Esophagus squamous epithelium (tissue), 5 donors: ENCODE measurements at regions not wholly inside any gene's neighbourhood (a gene's known extent, or its start where the extent isn't known, plus 50 kb on each side); places are given as distances from the start of the nearest gene placed in this dataset.
"Not testable (repeated sequence)": the region's sequence is repeated elsewhere in the genome, so short reads cannot be mapped to it uniquely, and the experiment has no call there.

Experiments
- DNase-seq: peaks from one replicate; lab custom pipeline; 2025; lab: John Stamatoyannopoulos, UW
- H3K27ac ChIP-seq, 4 donors: fragments of 200-600 bp; sonication (generic); one replicate each; pipeline ENCODE4 v1.5.1; 2016 to 2019; ENCODE audit warnings: mild to moderate bottlenecking in 1 of 4
- H3K27me3 ChIP-seq, 4 donors: fragments of 200-600 bp; sonication (generic); 1 replicate in 3 of 4; 2 replicates in 1 of 4; pipeline versions ENCODE4 v1.5.1 to v1.6.0; 2017 to 2021; ENCODE audit warnings: antibody characterized with exemption in 1 of 4
- H3K36me3 ChIP-seq, 3 donors: fragments of 200-600 bp; sonication (generic); one replicate each; pipeline ENCODE4 v1.5.1; 2016 to 2019
- H3K4me1 ChIP-seq, 3 donors: fragments of 200-600 bp; sonication (generic); one replicate each; pipeline ENCODE4 v1.5.1; 2017 to 2019
- H3K4me3 ChIP-seq, 4 donors: fragments of 200-600 bp; sonication (generic); 1 replicate in 3 of 4; 2 replicates in 1 of 4; pipeline ENCODE4 v1.5.1; 2016 to 2019; ENCODE audit warnings: mild to moderate bottlenecking in 2 of 4, moderate library complexity in 1 of 4
- H3K9me3 ChIP-seq, 3 donors: fragments of 200-600 bp; sonication (generic); one replicate each; pipeline ENCODE4 v1.5.1; 2016 to 2019
- POLR2A ChIP-seq, 4 donors: fragments of 450-650 bp; IDR thresholded peaks; one replicate each; pipeline ENCODE4 v1.6.1; 2017; ENCODE audit warnings: antibody characterized with exemption in 4 of 4, mild to moderate bottlenecking in 4 of 4, moderate library complexity in 3 of 4
- WGBS, 2 donors: methylation state at CpG; one replicate each; pipeline ENCODE4 v1.1.5; 2018; 5-methylcytosine and 5-hydroxymethylcytosine counted together
- intact Hi-C: fragments of 100-400 bp; cut with DNase I; formaldehyde crosslinking; loops from one replicate; pipeline ENCODE4 v1.15.0; 2022
- TF ChIP-seq, protein P1 (sequence below), 6 experiments: fragments of 450-650 bp in 4 of 6; fragments of 200-600 bp in 2 of 6; sonication (generic) in 2 of 6; IDR thresholded peaks; one replicate each; pipeline ENCODE4 v1.5.1; 2016 to 2019; ENCODE audit warnings: antibody characterized with exemption in 6 of 6, mild to moderate bottlenecking in 4 of 6, moderate library complexity in 4 of 6
- donor health status: DM: yes; HTN: yes; CAD: no.

- WGBS, 2 donors, result 44 to 55% methylated on average over 6 of the region's 6 CpGs
- DNase-seq, result no peak
Measured at GRCh38 chr5:167939686-167940085, 351.8 kb upstream of the WWC1 start.

DNA sequence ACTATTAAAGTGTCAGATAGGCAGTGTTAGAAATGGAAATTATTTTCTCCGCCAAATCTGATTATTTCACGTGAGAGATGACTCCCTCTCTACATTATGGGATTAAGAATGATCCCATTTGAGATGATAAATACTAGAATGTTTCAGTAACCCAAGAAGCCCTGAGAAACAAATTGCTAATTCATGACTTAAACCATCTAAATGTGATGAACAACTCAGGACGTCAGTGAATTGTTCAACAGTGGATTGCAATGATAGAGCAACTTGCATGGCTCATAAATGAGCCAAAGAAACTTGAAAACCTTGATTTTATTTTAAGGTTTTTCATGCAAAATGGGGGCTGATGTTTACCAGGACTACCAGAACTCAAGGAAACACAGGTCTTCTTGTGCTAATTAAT is 350.5 kb upstream of the WWC1 start:
- Histone ChIP-seq H3K4me3 (no peak overlapping the region), H3K9me3 (no peaks in the 10 kb centered on the region), H3K27me3 (no peaks in the 10 kb centered on the region), H3K4me1 (peaks cover 0 to 9% (median 0%) of the 10 kb centered on the region in 3 donors), H3K27ac (no peak overlapping the region), H3K36me3 (no peaks in the 10 kb centered on the region)
- no peak for DNase-seq
- intact Hi-C loops, result no loop called here
- 73 to 77% methylated on average over 3 of the region's 3 CpGs for WGBS, 2 donors
- TF ChIP-seq, protein P1, sequence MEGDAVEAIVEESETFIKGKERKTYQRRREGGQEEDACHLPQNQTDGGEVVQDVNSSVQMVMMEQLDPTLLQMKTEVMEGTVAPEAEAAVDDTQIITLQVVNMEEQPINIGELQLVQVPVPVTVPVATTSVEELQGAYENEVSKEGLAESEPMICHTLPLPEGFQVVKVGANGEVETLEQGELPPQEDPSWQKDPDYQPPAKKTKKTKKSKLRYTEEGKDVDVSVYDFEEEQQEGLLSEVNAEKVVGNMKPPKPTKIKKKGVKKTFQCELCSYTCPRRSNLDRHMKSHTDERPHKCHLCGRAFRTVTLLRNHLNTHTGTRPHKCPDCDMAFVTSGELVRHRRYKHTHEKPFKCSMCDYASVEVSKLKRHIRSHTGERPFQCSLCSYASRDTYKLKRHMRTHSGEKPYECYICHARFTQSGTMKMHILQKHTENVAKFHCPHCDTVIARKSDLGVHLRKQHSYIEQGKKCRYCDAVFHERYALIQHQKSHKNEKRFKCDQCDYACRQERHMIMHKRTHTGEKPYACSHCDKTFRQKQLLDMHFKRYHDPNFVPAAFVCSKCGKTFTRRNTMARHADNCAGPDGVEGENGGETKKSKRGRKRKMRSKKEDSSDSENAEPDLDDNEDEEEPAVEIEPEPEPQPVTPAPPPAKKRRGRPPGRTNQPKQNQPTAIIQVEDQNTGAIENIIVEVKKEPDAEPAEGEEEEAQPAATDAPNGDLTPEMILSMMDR (IDR thresholded peaks at IDR 0.05), result no peak
- no peak for TF ChIP-seq POLR2A (IDR thresholded peaks at IDR 0.05)

More at GRCh38 chr5:167939686-167940085, 351.8 kb upstream of the WWC1 start:
- intact Hi-C loops, result no loop called here
- TF ChIP-seq, protein P1 (IDR thresholded peaks at IDR 0.05), result no peak
- H3K27ac ChIP-seq, result no peak overlapping the region
- H3K4me3 ChIP-seq, result no peak overlapping the region
- no peaks in the 10 kb centered on the region for H3K9me3 ChIP-seq
- no peaks in the 10 kb centered on the region for H3K27me3 ChIP-seq
- peaks cover 0 to 6% (median 0%) of the 10 kb centered on the region in 3 donors for H3K4me1 ChIP-seq
- H3K36me3 ChIP-seq, result no peaks in the 10 kb centered on the region

GRCh38 chr5:167941556-167941955 is 349.9 kb upstream of the WWC1 start:
- H3K27me3 ChIP-seq, H3K9me3 ChIP-seq, H3K27ac ChIP-seq, DNase-seq, H3K36me3 ChIP-seq, H3K4me3 ChIP-seq, intact Hi-C loops: not testable (repeated sequence)
- peaks cover 0 to 15% (median 3%) of the 10 kb centered on the region in 3 donors for H3K4me1 ChIP-seq
- WGBS, 2 donors, result 68 to 79% methylated on average over 2 of the region's 2 CpGs

DNA sequence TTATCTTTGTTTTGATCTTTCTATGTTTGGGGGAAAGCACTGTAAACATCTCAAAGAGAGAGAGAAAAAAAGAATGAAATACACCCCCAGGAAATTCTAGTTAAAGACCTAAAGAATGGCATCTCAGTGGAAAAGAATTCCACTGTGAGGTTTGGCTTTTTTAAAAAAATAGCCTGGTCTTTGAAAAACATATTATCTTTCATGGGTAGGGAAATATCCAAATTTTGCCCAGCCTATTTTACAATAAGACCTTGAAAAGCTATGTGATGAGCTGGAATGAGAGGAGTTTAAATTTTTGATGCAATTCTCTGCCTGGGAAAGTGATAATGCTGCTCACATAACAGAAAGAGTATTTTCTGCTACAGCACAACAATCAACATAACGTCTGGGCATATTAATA is 348.1 kb upstream of the WWC1 start:
- Histone ChIP-seq H3K4me3 (no peak overlapping the region), H3K9me3 (no peaks in the 10 kb centered on the region), H3K27me3 (no peaks in the 10 kb centered on the region), H3K27ac (no peak overlapping the region), H3K4me1 (peaks cover 0 to 15% (median 3%) of the 10 kb centered on the region in 3 donors), H3K36me3 (no peaks in the 10 kb centered on the region)
- WGBS, 2 donors, result 72 to 93% methylated on average over 1 of the region's 1 CpG
- intact Hi-C loops, result no loop called here
- no peak for DNase-seq
- TF ChIP-seq, protein P1 (IDR thresholded peaks at IDR 0.05), result no peak
- TF ChIP-seq POLR2A (IDR thresholded peaks at IDR 0.05), result no peak

- TF ChIP-seq, protein P1 (IDR thresholded peaks at IDR 0.05), result no peak
- TF ChIP-seq POLR2A (IDR thresholded peaks at IDR 0.05), result no peak
- intact Hi-C loops, result no loop called here
- no peaks in the 10 kb centered on the region for H3K36me3 ChIP-seq
- no peak for DNase-seq
- H3K4me3 ChIP-seq, result no peak overlapping the region
- H3K27me3 ChIP-seq, result no peaks in the 10 kb centered on the region
- H3K27ac ChIP-seq, result no peak overlapping the region
- 62 to 67% methylated on average over 9 of the region's 9 CpGs for WGBS, 2 donors
- H3K4me1 ChIP-seq, result peaks cover 0 to 15% (median 3%) of the 10 kb centered on the region in 3 donors
- no peaks in the 10 kb centered on the region for H3K9me3 ChIP-seq
Measured at GRCh38 chr5:167944121-167944852, 347.2 kb upstream of the WWC1 start.
